Smooth muscle cell (in vitro differentiated cells): ENCODE measurements at regions not wholly inside any gene's neighbourhood (a gene's known extent, or its start where the extent isn't known, plus 50 kb on each side); places are given as distances from the start of the nearest gene placed in this dataset.

Experiments
- DNase-seq: peaks from one replicate; lab custom pipeline; 2025; ENCODE audit not compliant: unreplicated experiment; lab: John Stamatoyannopoulos, UW
- H2AFZ ChIP-seq: fragments of 200-600 bp; sonication (generic); 2 replicates; pipeline ENCODE4 v1.6.0; 2016; ENCODE audit warnings: antibody characterized with exemption, low read depth, mild to moderate bottlenecking
- H3F3A ChIP-seq: fragments of 200-600 bp; sonication (generic); 2 replicates; pipeline ENCODE4 v1.6.0; 2017; ENCODE audit warnings: antibody characterized with exemption, low read depth
- H3K27ac ChIP-seq: fragments of 200-600 bp; sonication (generic); 2 replicates; pipeline ENCODE4 v1.5.1; 2016; ENCODE audit warnings: low read depth, mild to moderate bottlenecking
- H3K27me3 ChIP-seq: fragments of 200-600 bp; sonication (generic); 2 replicates; pipeline ENCODE4 v1.6.1; 2016; ENCODE audit warnings: low read depth, mild to moderate bottlenecking
- H3K36me3 ChIP-seq: fragments of 200-600 bp; sonication (generic); 2 replicates; pipeline ENCODE4 v1.5.1; 2016; ENCODE audit warnings: low read depth
- H3K4me1 ChIP-seq: fragments of 200-600 bp; sonication (generic); 2 replicates; pipeline ENCODE4 v1.5.1; 2016; ENCODE audit warnings: low read depth
- H3K4me2 ChIP-seq: fragments of 200-600 bp; sonication (generic); 2 replicates; pipeline ENCODE4 v1.6.0; 2016; ENCODE audit warnings: mild to moderate bottlenecking
- H3K4me3 ChIP-seq: fragments of 200-600 bp; sonication (generic); 2 replicates; pipeline ENCODE4 v1.5.1; 2016; ENCODE audit warnings: mild to moderate bottlenecking
- H3K79me2 ChIP-seq: fragments of 200-600 bp; sonication (generic); 2 replicates; pipeline ENCODE4 v1.6.0; 2016; ENCODE audit warnings: low read depth, mild to moderate bottlenecking
- H3K9ac ChIP-seq: fragments of 200-600 bp; sonication (generic); 2 replicates; pipeline ENCODE4 v1.6.0; 2016; ENCODE audit warnings: low read depth
- H3K9me3 ChIP-seq: fragments of 200-600 bp; sonication (generic); replicated peaks from 2 replicates; pipeline ENCODE4 v1.5.1; 2016; ENCODE audit warnings: low read depth
- H4K20me1 ChIP-seq: fragments of 200-600 bp; sonication (generic); 2 replicates; pipeline ENCODE4 v1.6.0; 2016; ENCODE audit warnings: low read depth
- CTCF ChIP-seq: fragments of 200-600 bp; sonication (generic); IDR thresholded peaks from 2 replicates; pipeline ENCODE4 v1.5.1; 2017; ENCODE audit warnings: borderline replicate concordance, mild to moderate bottlenecking, antibody characterized with exemption; ENCODE audit not compliant: insufficient read depth, poor library complexity, severe bottlenecking
- WGBS: methylation state at CpG from one replicate; pipeline ENCODE4 v1.1.7; 2016; ENCODE audit warnings: low lambda C conversion rate; 5-methylcytosine and 5-hydroxymethylcytosine counted together

- Histone ChIP-seq H3K9ac (no peak overlapping the region), H3K36me3 (no peaks in the 10 kb centered on the region), H3K27me3 (no peaks in the 10 kb centered on the region), H3K4me1 (no peaks in the 10 kb centered on the region), H3K27ac (no peak overlapping the region), H3K79me2 (no peaks in the 10 kb centered on the region), H3K9me3 (no peaks in the 10 kb centered on the region), H4K20me1 (no peaks in the 10 kb centered on the region), H2AFZ (no peak overlapping the region), H3K4me3 (no peak overlapping the region), H3F3A (no peaks in the 10 kb centered on the region), H3K4me2 (no peak overlapping the region)
- TF ChIP-seq CTCF = no peak
- 88% methylated on average over 4 of the region's 4 CpGs for WGBS
- no peak for DNase-seq
These were observed 191.4 kb downstream of the KITLG start for GRCh38 chr12:88388566-88389540.

GRCh38 chr12:88390811-88391210 is 189.5 kb downstream of the KITLG start:
- DNase-seq = no peak
- no peak overlapping the region for H3K27ac ChIP-seq
- H3F3A ChIP-seq = no peaks in the 10 kb centered on the region
- no peaks in the 10 kb centered on the region for H3K4me1 ChIP-seq
- 31% methylated on average over 3 of the region's 3 CpGs for WGBS
- H3K36me3 ChIP-seq = no peaks in the 10 kb centered on the region
- H3K4me2 ChIP-seq = no peak overlapping the region
- no peaks in the 10 kb centered on the region for H4K20me1 ChIP-seq
- no peak overlapping the region for H3K9ac ChIP-seq
- no peak for TF ChIP-seq CTCF
- H3K9me3 ChIP-seq = no peaks in the 10 kb centered on the region
- H2AFZ ChIP-seq = no peak overlapping the region
- H3K79me2 ChIP-seq = no peaks in the 10 kb centered on the region
- H3K27me3 ChIP-seq = no peaks in the 10 kb centered on the region
- no peak overlapping the region for H3K4me3 ChIP-seq

DNA sequence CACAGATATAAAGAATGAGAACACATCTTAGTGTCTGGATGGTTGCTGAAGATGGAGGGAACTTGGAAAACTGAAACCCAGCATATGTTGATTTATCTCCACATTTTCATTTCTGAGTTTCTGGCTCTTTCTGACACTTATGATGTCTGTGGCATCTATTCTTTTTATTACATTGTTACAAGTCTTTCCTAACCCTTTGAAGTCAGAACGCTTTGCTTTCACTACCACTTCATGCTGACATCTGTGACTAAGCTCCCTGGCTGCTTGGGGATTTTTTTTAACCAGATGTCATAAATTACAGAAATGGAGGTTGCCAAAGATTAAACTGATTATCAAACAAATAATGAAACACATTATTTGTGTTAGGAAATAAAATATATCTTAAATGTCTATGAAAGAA is 188.7 kb downstream of the KITLG start:
- no peak overlapping the region for H3K4me2 ChIP-seq
- TF ChIP-seq CTCF = no peak
- no peaks in the 10 kb centered on the region for H4K20me1 ChIP-seq
- no peaks in the 10 kb centered on the region for H3K36me3 ChIP-seq
- H3K27me3 ChIP-seq = no peaks in the 10 kb centered on the region
- H3K4me3 ChIP-seq = no peak overlapping the region
- DNase-seq = no peak
- H2AFZ ChIP-seq = no peak overlapping the region
- H3F3A ChIP-seq = no peaks in the 10 kb centered on the region
- no peaks in the 10 kb centered on the region for H3K9me3 ChIP-seq
- no peaks in the 10 kb centered on the region for H3K79me2 ChIP-seq
- no peak overlapping the region for H3K9ac ChIP-seq
- 0% methylated on average over 1 of the region's 1 CpG for WGBS
- no peak overlapping the region for H3K27ac ChIP-seq
- no peaks in the 10 kb centered on the region for H3K4me1 ChIP-seq
